ENCODE measurements at regions not wholly inside any gene's neighbourhood (a gene's known extent, or its start where the extent isn't known, plus 50 kb on each side); places are given as distances from the start of the nearest gene placed in this dataset.

- TF ChIP-seq CTCF (IDR thresholded peaks at IDR 0.05; ENCODE audit: extremely low read depth in 1 of 2, insufficient read depth in 1 of 2, low read depth in 1 of 2, low read length in 2 of 2) (no peak), EZH2 (IDR thresholded peaks at IDR 0.05; ENCODE audit: borderline replicate concordance, low read depth, low read length, severe bottlenecking) (no peak)
- TF ChIP-seq, protein P1, sequence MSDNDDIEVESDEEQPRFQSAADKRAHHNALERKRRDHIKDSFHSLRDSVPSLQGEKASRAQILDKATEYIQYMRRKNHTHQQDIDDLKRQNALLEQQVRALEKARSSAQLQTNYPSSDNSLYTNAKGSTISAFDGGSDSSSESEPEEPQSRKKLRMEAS (IDR thresholded peaks at IDR 0.05; ENCODE audit: insufficient read depth, insufficient read length), result no peak
Observed at GRCh38 chr11:19458721-19459120, 218.0 kb upstream of the E2F8 start.

Measured in endothelial cell of umbilical vein (primary cell).